ENCODE measurements at regions not wholly inside any gene's neighbourhood (a gene's known extent, or its start where the extent isn't known, plus 50 kb on each side); places are given as distances from the start of the nearest gene placed in this dataset.

DNA sequence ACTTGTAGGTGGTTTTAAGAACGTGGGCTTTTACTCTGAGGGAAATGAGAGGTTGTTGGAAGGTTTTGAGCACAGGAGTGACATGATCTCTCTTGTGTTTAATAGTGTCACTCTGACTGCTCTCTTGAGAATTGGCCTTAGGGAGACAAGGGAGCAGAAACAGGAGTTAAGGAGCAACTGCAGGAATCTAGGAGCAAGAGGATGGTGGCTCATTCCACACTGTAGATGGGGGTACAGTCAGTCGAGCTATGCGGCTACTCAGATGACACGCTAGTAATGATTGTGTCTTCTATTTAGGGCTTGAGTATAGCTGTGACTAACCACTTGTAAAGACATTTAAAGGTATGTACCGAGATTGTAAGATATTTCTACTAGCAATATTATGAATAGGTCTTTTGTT lies 87.4 kb downstream of the RPRM start:
- no peaks in the 10 kb centered on the region for H3K9me2 ChIP-seq (ENCODE audit: insufficient read depth)
- H3K4me2 ChIP-seq = no peak overlapping the region
- peaks cover 2% of the 10 kb centered on the region for H3K27me3 Mint-ChIP-seq (ENCODE audit: insufficient read depth, low read depth, poor library complexity)
- H3F3A ChIP-seq (replicated peaks; ENCODE audit: low read depth) = no peaks in the 10 kb centered on the region
- H3K27ac ChIP-seq (ENCODE audit: low read depth) = no peak overlapping the region
- peaks cover 3% of the 10 kb centered on the region; the same call in 2 of the 3 replicates for H3K9me3 Mint-ChIP-seq
- no peaks in the 10 kb centered on the region for H3K36me3 ChIP-seq (ENCODE audit: insufficient read depth)
- H3K27ac Mint-ChIP-seq = no peak overlapping the region
- H3K4me1 ChIP-seq (ENCODE audit: insufficient read depth) = peaks cover 6% of the 10 kb centered on the region; the same call in 1 of the 2 replicates
- DNase-seq (ENCODE audit: low spot score) (no peak), ATAC-seq (peak; percentile 38; the same call in 2 of the 3 replicates)
- H3K27me3 ChIP-seq (ENCODE audit: insufficient read depth) = no peaks in the 10 kb centered on the region
- H3K4me3 ChIP-seq = no peak overlapping the region
- no peak overlapping the region for H2AFZ ChIP-seq
- H4K20me1 ChIP-seq (replicated peaks; ENCODE audit: insufficient read depth) = no peaks in the 10 kb centered on the region
- H3K4me1 Mint-ChIP-seq = peaks cover 18% of the 10 kb centered on the region
- TF ChIP-seq, protein P1, sequence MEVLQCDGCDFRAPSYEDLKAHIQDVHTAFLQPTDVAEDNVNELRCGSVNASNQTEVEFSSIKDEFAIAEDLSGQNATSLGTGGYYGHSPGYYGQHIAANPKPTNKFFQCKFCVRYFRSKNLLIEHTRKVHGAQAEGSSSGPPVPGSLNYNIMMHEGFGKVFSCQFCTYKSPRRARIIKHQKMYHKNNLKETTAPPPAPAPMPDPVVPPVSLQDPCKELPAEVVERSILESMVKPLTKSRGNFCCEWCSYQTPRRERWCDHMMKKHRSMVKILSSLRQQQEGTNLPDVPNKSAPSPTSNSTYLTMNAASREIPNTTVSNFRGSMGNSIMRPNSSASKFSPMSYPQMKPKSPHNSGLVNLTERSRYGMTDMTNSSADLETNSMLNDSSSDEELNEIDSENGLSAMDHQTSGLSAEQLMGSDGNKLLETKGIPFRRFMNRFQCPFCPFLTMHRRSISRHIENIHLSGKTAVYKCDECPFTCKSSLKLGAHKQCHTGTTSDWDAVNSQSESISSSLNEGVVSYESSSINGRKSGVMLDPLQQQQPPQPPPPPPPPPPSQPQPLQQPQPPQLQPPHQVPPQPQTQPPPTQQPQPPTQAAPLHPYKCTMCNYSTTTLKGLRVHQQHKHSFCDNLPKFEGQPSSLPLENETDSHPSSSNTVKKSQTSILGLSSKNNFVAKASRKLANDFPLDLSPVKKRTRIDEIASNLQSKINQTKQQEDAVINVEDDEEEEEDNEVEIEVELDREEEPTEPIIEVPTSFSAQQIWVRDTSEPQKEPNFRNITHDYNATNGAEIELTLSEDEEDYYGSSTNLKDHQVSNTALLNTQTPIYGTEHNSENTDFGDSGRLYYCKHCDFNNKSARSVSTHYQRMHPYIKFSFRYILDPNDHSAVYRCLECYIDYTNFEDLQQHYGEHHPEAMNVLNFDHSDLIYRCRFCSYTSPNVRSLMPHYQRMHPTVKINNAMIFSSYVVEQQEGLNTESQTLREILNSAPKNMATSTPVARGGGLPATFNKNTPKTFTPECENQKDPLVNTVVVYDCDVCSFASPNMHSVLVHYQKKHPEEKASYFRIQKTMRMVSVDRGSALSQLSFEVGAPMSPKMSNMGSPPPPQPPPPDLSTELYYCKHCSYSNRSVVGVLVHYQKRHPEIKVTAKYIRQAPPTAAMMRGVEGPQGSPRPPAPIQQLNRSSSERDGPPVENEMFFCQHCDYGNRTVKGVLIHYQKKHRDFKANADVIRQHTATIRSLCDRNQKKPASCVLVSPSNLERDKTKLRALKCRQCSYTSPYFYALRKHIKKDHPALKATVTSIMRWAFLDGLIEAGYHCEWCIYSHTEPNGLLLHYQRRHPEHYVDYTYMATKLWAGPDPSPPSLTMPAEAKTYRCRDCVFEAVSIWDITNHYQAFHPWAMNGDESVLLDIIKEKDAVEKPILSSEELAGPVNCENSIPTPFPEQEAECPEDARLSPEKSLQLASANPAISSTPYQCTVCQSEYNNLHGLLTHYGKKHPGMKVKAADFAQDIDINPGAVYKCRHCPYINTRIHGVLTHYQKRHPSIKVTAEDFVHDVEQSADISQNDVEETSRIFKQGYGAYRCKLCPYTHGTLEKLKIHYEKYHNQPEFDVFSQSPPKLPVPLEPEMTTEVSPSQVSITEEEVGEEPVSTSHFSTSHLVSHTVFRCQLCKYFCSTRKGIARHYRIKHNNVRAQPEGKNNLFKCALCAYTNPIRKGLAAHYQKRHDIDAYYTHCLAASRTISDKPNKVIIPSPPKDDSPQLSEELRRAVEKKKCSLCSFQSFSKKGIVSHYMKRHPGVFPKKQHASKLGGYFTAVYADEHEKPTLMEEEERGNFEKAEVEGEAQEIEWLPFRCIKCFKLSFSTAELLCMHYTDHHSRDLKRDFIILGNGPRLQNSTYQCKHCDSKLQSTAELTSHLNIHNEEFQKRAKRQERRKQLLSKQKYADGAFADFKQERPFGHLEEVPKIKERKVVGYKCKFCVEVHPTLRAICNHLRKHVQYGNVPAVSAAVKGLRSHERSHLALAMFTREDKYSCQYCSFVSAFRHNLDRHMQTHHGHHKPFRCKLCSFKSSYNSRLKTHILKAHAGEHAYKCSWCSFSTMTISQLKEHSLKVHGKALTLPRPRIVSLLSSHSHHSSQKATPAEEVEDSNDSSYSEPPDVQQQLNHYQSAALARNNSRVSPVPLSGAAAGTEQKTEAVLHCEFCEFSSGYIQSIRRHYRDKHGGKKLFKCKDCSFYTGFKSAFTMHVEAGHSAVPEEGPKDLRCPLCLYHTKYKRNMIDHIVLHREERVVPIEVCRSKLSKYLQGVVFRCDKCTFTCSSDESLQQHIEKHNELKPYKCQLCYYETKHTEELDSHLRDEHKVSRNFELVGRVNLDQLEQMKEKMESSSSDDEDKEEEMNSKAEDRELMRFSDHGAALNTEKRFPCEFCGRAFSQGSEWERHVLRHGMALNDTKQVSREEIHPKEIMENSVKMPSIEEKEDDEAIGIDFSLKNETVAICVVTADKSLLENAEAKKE (CRISPR knock-in tag; IDR thresholded peaks at IDR 0.05) = no peak
- TF ChIP-seq, protein P2, sequence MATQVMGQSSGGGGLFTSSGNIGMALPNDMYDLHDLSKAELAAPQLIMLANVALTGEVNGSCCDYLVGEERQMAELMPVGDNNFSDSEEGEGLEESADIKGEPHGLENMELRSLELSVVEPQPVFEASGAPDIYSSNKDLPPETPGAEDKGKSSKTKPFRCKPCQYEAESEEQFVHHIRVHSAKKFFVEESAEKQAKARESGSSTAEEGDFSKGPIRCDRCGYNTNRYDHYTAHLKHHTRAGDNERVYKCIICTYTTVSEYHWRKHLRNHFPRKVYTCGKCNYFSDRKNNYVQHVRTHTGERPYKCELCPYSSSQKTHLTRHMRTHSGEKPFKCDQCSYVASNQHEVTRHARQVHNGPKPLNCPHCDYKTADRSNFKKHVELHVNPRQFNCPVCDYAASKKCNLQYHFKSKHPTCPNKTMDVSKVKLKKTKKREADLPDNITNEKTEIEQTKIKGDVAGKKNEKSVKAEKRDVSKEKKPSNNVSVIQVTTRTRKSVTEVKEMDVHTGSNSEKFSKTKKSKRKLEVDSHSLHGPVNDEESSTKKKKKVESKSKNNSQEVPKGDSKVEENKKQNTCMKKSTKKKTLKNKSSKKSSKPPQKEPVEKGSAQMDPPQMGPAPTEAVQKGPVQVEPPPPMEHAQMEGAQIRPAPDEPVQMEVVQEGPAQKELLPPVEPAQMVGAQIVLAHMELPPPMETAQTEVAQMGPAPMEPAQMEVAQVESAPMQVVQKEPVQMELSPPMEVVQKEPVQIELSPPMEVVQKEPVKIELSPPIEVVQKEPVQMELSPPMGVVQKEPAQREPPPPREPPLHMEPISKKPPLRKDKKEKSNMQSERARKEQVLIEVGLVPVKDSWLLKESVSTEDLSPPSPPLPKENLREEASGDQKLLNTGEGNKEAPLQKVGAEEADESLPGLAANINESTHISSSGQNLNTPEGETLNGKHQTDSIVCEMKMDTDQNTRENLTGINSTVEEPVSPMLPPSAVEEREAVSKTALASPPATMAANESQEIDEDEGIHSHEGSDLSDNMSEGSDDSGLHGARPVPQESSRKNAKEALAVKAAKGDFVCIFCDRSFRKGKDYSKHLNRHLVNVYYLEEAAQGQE (IDR thresholded peaks at IDR 0.05; ENCODE audit: unreplicated experiment) = no peak
- TF ChIP-seq ZNF331 (CRISPR knock-in tag; IDR thresholded peaks at IDR 0.05; ENCODE audit: low read depth) (no peak), EZH2phosphoT487 (IDR thresholded peaks at IDR 0.05; ENCODE audit: unreplicated experiment) (no peak), ZNF114 (CRISPR knock-in tag; IDR thresholded peaks at IDR 0.05) (no peak), NANOG (IDR thresholded peaks at IDR 0.05; ENCODE audit: borderline replicate concordance) (no peak), CREB1 (CRISPR knock-in tag; IDR thresholded peaks at IDR 0.05; ENCODE audit: low read depth) (no peak), JUNB (IDR thresholded peaks at IDR 0.05; ENCODE audit: unreplicated experiment) (no peak)
- H3K79me2 ChIP-seq (replicated peaks; ENCODE audit: insufficient read depth) = no peaks in the 10 kb centered on the region
- H3K36me3 Mint-ChIP-seq (ENCODE audit: low read depth) = peaks cover 3% of the 10 kb centered on the region; the same call in 1 of the 3 replicates
- no peak overlapping the region for H3K4me3 Mint-ChIP-seq

Measured in GM23338 (cell line).